ENCODE measurements at regions not wholly inside any gene's neighbourhood (a gene's known extent, or its start where the extent isn't known, plus 50 kb on each side); places are given as distances from the start of the nearest gene placed in this dataset.

DNA sequence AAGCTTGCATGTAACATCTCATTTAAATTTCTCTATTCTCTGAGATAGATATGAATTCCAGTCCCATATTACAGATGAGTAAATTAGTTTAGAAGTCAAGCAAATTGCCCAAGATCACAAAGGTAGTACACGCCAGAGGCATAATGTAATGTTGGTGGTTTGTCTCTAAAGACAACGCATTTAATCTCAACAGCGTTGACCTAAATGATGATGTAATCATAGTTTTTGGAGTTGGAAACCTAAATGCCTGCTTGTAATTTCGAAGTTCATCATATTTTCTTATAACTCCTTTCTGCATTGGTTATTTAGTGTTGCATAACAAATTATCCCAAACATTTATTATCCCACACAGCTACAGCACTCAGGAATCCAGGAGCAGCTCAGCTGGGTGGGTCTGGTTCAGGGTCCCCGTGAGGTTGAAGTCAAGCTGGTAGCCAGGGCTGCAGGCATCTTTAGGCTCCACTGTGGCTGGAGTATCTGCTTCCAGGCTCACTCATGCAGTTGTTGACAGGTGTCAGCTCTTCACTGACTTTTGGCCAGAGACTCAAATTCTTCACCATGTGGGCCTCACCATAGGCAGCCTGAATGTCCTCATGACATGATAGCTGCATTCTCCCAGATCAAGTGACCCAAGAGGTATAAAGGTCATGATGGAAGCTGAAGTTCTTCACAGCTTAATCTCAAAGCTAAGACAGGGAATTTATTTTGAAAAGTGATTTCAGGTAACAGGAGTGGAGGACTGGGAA lies 122.0 kb upstream of the SPTLC3 start:
- 84 to 89% methylated on average over 5 of the region's 5 CpGs for WGBS, 2 donors
- Histone ChIP-seq H3K4me3 (replicated peaks in 1 of 3) (no peak overlapping the region), H3K27me3 (no peaks in the 10 kb centered on the region), H3K36me3 (no peaks in the 10 kb centered on the region), H3K4me1 (no peaks in the 10 kb centered on the region), H3K9me3 (no peaks in the 10 kb centered on the region), H3K27ac (no peak overlapping the region)
- intact Hi-C loops (cut with DNase I), result no loop called here
- no peak for DNase-seq
- TF ChIP-seq, protein P1, sequence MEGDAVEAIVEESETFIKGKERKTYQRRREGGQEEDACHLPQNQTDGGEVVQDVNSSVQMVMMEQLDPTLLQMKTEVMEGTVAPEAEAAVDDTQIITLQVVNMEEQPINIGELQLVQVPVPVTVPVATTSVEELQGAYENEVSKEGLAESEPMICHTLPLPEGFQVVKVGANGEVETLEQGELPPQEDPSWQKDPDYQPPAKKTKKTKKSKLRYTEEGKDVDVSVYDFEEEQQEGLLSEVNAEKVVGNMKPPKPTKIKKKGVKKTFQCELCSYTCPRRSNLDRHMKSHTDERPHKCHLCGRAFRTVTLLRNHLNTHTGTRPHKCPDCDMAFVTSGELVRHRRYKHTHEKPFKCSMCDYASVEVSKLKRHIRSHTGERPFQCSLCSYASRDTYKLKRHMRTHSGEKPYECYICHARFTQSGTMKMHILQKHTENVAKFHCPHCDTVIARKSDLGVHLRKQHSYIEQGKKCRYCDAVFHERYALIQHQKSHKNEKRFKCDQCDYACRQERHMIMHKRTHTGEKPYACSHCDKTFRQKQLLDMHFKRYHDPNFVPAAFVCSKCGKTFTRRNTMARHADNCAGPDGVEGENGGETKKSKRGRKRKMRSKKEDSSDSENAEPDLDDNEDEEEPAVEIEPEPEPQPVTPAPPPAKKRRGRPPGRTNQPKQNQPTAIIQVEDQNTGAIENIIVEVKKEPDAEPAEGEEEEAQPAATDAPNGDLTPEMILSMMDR (IDR thresholded peaks at IDR 0.05), result no peak
- TF ChIP-seq POLR2A (IDR thresholded peaks at IDR 0.05), result no peak

DNA sequence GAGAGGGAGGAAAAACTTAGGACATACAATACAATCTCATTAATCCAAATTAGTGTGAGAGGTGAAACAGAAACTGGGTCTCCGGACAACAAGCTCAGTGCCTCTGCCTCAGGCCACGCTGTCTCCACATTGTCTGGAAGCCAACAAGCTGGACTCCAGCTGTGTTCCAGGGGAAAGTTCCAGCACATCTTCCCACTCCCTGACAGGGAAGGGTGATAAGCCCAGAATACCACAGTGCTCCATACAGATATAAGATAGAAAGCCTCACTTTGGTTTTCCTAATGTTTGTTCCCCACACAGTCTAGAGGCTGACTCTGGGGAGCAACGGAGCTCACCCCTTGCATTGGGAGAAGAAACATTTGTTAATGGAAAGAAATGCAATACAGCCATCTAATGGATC lies 117.1 kb upstream of the SPTLC3 start:
- Histone ChIP-seq H3K36me3 (no peaks in the 10 kb centered on the region), H3K9me3 (no peaks in the 10 kb centered on the region), H3K27ac (no peak overlapping the region), H3K4me3 (replicated peaks in 1 of 3) (no peak overlapping the region), H3K4me1 (no peaks in the 10 kb centered on the region), H3K27me3 (no peaks in the 10 kb centered on the region)
- intact Hi-C loops (cut with DNase I), result no loop called here
- WGBS, 2 donors, result 79 to 91% methylated on average over 3 of the region's 3 CpGs
- TF ChIP-seq, protein P1 (IDR thresholded peaks at IDR 0.05), result no peak
- no peak for TF ChIP-seq POLR2A (IDR thresholded peaks at IDR 0.05)
- DNase-seq, result no peak

DNA sequence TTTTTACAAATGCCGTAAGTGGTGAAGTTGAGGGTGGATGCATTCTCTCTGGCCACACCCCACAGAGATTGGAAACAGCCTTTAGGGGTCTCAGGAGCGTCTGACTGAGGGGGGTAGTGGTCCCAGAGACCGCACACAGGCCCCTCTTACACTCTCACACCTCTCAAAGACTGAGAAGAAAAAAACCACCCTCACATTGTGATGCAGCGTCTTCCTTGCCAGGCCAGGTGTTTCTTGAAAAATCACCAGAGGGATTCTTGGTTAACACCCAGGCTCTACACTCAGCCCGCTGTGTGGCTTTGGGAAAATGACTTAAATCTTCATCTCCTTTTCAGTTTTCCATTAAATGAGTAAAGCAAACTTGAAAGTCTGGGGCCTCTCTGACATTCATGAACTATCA lies 115.8 kb upstream of the SPTLC3 start:
- no peak overlapping the region for H3K27ac ChIP-seq
- TF ChIP-seq, protein P1 (IDR thresholded peaks at IDR 0.05), result no peak
- no peak for TF ChIP-seq POLR2A (IDR thresholded peaks at IDR 0.05)
- no peak overlapping the region for H3K4me3 ChIP-seq (replicated peaks in 1 of 3)
- no peak for DNase-seq
- H3K27me3 ChIP-seq, result no peaks in the 10 kb centered on the region
- no peaks in the 10 kb centered on the region for H3K9me3 ChIP-seq
- no peaks in the 10 kb centered on the region for H3K36me3 ChIP-seq
- 62 to 67% methylated on average over 5 of the region's 5 CpGs for WGBS, 2 donors
- intact Hi-C loops (cut with DNase I), result no loop called here
- H3K4me1 ChIP-seq, result no peaks in the 10 kb centered on the region

DNA sequence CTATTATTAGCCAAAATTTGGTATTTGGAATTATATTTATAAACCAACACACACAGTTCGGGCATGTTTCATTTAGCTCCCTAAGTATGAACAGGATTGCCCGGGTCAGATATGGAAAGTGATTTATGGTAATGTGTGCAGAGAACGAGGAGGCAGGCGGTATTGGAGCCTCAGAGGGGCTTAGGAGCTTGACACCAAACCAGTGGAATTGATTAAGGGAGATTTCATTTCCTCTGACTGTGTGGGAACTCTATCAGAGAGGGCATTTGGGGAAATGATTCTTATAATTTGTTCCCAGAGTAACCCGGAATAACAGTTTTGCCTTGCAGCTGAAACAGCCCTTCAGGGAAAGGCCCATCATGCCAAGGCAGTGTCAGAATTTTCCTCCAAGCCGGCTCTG lies 115.1 kb upstream of the SPTLC3 start:
- 72 to 81% methylated on average over 6 of the region's 6 CpGs for WGBS, 2 donors
- H3K36me3 ChIP-seq, result no peaks in the 10 kb centered on the region

DNA sequence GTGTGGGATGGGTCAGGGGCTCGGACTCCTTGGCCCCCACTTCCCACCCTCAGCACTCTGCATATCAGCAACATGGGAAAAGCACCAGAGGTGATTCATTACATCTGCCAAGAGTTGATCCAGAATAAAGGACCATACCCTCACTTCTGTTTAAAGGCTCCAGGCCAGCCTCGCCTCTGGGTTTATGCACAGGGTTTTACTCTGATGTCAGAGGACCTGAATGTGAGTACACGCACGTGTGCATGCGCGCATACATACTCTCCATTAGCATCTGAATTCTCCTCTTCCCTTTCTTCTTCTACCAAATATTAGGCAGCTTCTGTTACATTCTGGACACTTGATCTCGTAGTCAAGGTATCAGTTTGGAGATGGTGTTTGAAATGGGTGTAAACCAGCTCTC lies 114.7 kb upstream of the SPTLC3 start:
- Histone ChIP-seq H3K4me1 (no peaks in the 10 kb centered on the region), H3K9me3 (no peaks in the 10 kb centered on the region), H3K27me3 (no peaks in the 10 kb centered on the region), H3K27ac (no peak overlapping the region), H3K4me3 (replicated peaks in 1 of 3) (no peak overlapping the region), H3K36me3 (no peaks in the 10 kb centered on the region)
- no peak for DNase-seq
- intact Hi-C loops (cut with DNase I), result no loop called here
- WGBS, 2 donors, result 83 to 89% methylated on average over 7 of the region's 7 CpGs
- no peak for TF ChIP-seq POLR2A (IDR thresholded peaks at IDR 0.05)
- TF ChIP-seq, protein P1 (IDR thresholded peaks at IDR 0.05), result no peak

More for the DNA sequence above, 115.1 kb upstream of the SPTLC3 start:
- Histone ChIP-seq H3K9me3 (no peaks in the 10 kb centered on the region), H3K4me3 (replicated peaks in 1 of 3) (no peak overlapping the region), H3K4me1 (no peaks in the 10 kb centered on the region), H3K27ac (no peak overlapping the region), H3K27me3 (no peaks in the 10 kb centered on the region)
- intact Hi-C loops (cut with DNase I), result no loop called here
- no peak for DNase-seq
- TF ChIP-seq, protein P1 (IDR thresholded peaks at IDR 0.05), result no peak
- TF ChIP-seq POLR2A (IDR thresholded peaks at IDR 0.05), result no peak
